AG04450 (cell line): ENCODE measurements at regions not wholly inside any gene's neighbourhood (a gene's known extent, or its start where the extent isn't known, plus 50 kb on each side); places are given as distances from the start of the nearest gene placed in this dataset.

Experiments used
- CTCF ChIA-PET: fragments of 300-600, 350-600 bp; formaldehyde crosslinking; extraction: SDS; loops from one replicate; lab custom pipeline; 2022; ENCODE audit warnings: antibody characterized with exemption, inconsistent platforms; lab: Charles Lee
- POLR2A ChIA-PET: fragments of 350-600 bp; formaldehyde crosslinking; extraction: SDS; loops from one replicate; lab custom pipeline; 2021; ENCODE audit warnings: antibody characterized with exemption, inconsistent platforms; lab: Yijun Ruan, JAX
- DNase-seq: peaks from one replicate; pipeline ENCODE4 v3.0.0-alpha.2; 2011; ENCODE audit warnings: low read depth, low spot score
- H3K27ac ChIP-seq: one replicate; pipeline ENCODE4 v1.5.1; 2012; ENCODE audit warnings: low read depth, low read length, control low read depth
- H3K27me3 ChIP-seq: one replicate; pipeline ENCODE4 v1.6.0; 2012; ENCODE audit warnings: low read length; ENCODE audit not compliant: control insufficient read depth, insufficient read depth
- H3K4me3 ChIP-seq: 2 replicates; pipeline ENCODE4 v1.5.1; 2011; ENCODE audit warnings: mild to moderate bottlenecking, low read depth, low read length, control low read depth
- H3K9me3 ChIP-seq: 2 replicates; pipeline ENCODE4 v1.5.1; 2012; ENCODE audit warnings: low read length; ENCODE audit not compliant: control insufficient read depth, insufficient read depth
- TF ChIP-seq, protein P1 (sequence below): IDR thresholded peaks from 2 replicates; pipeline ENCODE4 v1.5.1; 2011; ENCODE audit warnings: low read depth, low read length, control low read depth, inconsistent platforms

- H3K9me3 ChIP-seq: no peaks in the 10 kb centered on the region
- DNase-seq: no peak
- H3K27me3 ChIP-seq: no peaks in the 10 kb centered on the region
- POLR2A ChIA-PET: no interaction called here
- H3K27ac ChIP-seq: no peak overlapping the region
- TF ChIP-seq, protein P1, sequence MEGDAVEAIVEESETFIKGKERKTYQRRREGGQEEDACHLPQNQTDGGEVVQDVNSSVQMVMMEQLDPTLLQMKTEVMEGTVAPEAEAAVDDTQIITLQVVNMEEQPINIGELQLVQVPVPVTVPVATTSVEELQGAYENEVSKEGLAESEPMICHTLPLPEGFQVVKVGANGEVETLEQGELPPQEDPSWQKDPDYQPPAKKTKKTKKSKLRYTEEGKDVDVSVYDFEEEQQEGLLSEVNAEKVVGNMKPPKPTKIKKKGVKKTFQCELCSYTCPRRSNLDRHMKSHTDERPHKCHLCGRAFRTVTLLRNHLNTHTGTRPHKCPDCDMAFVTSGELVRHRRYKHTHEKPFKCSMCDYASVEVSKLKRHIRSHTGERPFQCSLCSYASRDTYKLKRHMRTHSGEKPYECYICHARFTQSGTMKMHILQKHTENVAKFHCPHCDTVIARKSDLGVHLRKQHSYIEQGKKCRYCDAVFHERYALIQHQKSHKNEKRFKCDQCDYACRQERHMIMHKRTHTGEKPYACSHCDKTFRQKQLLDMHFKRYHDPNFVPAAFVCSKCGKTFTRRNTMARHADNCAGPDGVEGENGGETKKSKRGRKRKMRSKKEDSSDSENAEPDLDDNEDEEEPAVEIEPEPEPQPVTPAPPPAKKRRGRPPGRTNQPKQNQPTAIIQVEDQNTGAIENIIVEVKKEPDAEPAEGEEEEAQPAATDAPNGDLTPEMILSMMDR: no peak
- H3K4me3 ChIP-seq: no peak overlapping the region
- CTCF ChIA-PET: no interaction called here
Measured at GRCh38 chr14:88064841-88065240, 59.9 kb downstream of the GPR65 start.

- TF ChIP-seq, protein P1: no peak
- no peaks in the 10 kb centered on the region for H3K27me3 ChIP-seq
- no peak for DNase-seq
- H3K4me3 ChIP-seq: no peak overlapping the region
- CTCF ChIA-PET: no interaction called here
- POLR2A ChIA-PET: no interaction called here
- no peak overlapping the region for H3K27ac ChIP-seq
- H3K9me3 ChIP-seq: no peaks in the 10 kb centered on the region
Measured at GRCh38 chr14:88069677-88070076, 64.7 kb downstream of the GPR65 start.

- TF ChIP-seq, protein P1: no peak
- H3K27me3 ChIP-seq: no peaks in the 10 kb centered on the region
- H3K9me3 ChIP-seq: no peaks in the 10 kb centered on the region
- H3K4me3 ChIP-seq: no peak overlapping the region
- ChIA-PET CTCF (no interaction called here), POLR2A (no interaction called here)
- DNase-seq: no peak
- H3K27ac ChIP-seq: no peak overlapping the region
Measured at GRCh38 chr14:88075269-88075981, 70.5 kb downstream of the GPR65 start.

GRCh38 chr14:88078525-88078924 is 73.6 kb downstream of the GPR65 start:
- ChIA-PET CTCF (no interaction called here), POLR2A (no interaction called here)
- no peaks in the 10 kb centered on the region for H3K9me3 ChIP-seq
- H3K27me3 ChIP-seq: no peaks in the 10 kb centered on the region
- no peak overlapping the region for H3K27ac ChIP-seq
- no peak overlapping the region for H3K4me3 ChIP-seq
- TF ChIP-seq, protein P1: no peak
- no peak for DNase-seq

DNA sequence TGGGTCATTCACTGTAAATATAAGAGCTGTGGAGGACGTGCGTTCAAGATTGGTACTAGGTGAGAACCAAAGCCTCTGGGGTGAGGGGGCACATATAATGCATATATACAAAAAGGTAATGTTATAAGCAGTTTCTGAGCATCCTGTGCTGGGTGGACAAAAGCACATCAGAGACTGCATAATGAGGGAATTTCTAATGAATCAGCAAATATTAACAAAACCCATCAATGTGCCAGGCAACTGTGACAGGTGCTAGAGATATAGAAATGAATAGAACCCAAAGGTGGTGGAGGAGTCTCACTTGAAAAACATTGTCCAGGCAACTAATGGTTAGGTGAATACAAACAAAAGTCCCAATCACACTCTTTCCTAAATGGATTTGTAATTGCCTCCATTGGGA is 74.7 kb downstream of the GPR65 start:
- Histone ChIP-seq H3K27ac (no peak overlapping the region), H3K27me3 (no peaks in the 10 kb centered on the region), H3K4me3 (no peak overlapping the region), H3K9me3 (no peaks in the 10 kb centered on the region)
- TF ChIP-seq, protein P1: no peak
- no peak for DNase-seq
- ChIA-PET CTCF (no interaction called here), POLR2A (no interaction called here)
